ENCODE measurements at regions not wholly inside any gene's neighbourhood (a gene's known extent, or its start where the extent isn't known, plus 50 kb on each side); places are given as distances from the start of the nearest gene placed in this dataset.

DNA sequence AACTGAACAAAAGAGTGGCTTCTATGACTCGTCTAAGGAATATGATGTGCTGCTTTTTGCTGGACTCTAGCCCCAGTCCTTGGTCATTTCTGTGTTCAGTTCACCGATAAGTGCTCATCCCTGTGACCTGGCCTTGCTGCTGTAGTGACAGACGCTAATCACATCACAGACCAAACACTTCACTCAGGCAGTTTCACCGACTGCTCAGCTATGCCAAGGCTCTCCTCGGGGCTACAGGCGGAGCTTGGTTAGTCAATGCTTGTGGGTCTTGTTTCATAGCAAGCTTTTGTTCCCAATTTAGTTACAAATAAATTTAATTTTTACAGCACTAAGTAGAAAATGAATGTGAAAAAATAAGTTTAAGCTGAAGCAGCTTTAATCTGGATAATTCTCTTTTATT lies 190.8 kb upstream of the PRKCQ start:
- DNase-seq (no peak), ATAC-seq (ENCODE audit: poor library complexity) (no peak)
- intact Hi-C loops (cut with DNase I): no loop called here

DNA sequence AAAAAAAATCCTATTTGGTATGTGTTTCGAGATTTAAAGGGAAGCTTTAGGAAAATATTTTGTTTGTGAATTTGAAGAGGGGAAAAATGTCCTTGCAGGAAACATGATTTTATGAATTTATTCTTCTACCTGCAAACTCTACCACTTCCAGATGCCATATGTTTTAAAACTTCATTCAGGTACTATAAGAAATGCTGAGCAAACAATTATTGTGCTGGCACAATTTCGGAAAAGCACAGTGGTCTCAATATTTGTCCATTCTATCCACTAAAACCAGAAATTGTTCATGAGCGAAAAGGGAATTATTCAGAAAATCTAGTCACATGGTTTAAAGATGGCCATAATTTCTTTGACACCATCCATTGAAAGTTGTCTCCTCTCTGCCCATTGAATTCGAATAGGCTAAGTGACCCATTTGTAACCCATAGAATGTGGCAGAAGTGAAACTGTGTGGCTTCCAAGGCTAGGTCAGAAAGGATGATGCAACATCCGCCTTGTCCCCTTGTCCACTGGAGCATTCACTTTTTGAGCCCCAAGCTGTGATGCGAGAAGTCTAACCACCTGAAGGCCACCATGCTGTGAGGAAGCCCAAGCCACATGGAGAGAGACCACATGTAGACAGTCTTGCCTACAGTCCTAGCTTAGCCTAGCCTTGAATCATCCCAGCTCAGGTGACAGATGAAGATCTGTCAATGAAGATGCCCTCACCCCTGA lies 189.8 kb upstream of the PRKCQ start:
- ATAC-seq (ENCODE audit: poor library complexity): no peak
- intact Hi-C loops (cut with DNase I): no loop called here

GRCh38 chr10:6766131-6766801 lies 186.2 kb upstream of the PRKCQ start:
- ATAC-seq (ENCODE audit: poor library complexity) (peak; percentile 73), DNase-seq (no peak)
- intact Hi-C loops (cut with DNase I): no loop called here

More for the DNA sequence above, 189.8 kb upstream of the PRKCQ start:
- DNase-seq: no peak

- no peak for DNase-seq
- no peak for ATAC-seq (ENCODE audit: poor library complexity)
- intact Hi-C loops (cut with DNase I): no loop called here
Observed at GRCh38 chr10:6763423-6763822, 183.3 kb upstream of the PRKCQ start.

- no peak for DNase-seq
- no peak for ATAC-seq (ENCODE audit: poor library complexity)
- intact Hi-C loops (cut with DNase I): no loop called here
Observed at GRCh38 chr10:6763001-6763400, 182.9 kb upstream of the PRKCQ start.

DNA sequence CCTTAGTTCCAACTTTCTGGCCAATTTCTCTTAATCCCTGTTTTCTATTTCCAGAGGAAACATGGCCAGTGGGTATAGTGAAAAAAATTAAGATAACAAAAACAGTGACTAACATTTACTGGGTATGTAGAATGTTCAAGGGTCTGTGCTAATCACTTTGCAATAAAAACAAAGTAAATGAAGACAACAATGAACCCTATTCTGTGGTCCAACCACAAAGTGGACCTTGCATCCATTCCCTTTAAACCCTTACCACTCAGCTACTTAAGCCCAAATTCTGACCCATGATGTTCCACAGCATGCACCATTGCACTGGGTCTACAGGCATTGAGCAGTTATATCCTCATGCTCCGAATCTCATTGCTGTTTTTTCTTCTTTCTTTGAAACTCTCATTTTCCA lies 179.9 kb upstream of the PRKCQ start:
- no peak for ATAC-seq (ENCODE audit: poor library complexity)
- DNase-seq: no peak
- intact Hi-C loops (cut with DNase I): no loop called here

DNA sequence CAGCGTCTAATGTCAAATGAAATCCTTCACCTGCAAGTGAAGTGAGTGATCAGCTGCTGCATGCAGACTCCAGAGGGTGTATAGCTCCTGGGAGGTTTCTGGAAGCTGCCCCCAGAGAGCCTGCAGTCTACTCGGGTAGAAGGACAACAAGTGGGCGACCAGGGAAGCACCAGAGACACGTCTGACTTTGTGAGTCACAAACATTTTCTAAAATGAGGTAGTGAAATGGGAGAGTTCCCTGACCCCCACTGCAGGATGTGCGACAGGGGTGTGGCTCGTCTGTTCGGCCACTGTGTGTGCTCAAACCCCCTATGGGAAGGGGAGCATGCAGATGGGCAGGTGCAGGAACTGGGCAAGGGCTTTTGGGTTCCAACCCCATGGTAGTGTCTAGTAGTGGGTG lies 177.1 kb upstream of the PRKCQ start:
- intact Hi-C loops (cut with DNase I): no loop called here
- DNase-seq: no peak
- no peak for ATAC-seq (ENCODE audit: poor library complexity)

DNA sequence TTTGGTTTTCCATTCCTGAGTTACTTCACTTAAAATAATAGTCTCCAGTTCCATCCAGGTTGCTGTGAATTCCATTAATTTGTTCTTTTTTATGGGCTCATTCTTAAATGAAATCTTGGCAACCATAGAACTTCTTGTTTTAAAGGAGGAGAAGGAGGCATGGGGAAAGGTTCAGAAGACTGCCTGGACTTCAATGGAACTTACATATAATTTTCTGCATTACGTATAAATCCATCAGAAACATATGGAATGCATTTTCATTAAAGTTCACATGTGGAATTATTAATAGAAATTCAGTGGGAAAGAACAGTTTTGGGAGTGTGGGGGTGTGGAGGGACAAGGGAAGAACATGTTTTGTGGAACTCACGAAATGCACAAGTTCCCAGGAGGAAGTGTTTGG lies 176.6 kb upstream of the PRKCQ start:
- no peak for ATAC-seq (ENCODE audit: poor library complexity)
- intact Hi-C loops (cut with DNase I): no loop called here
- DNase-seq: no peak

DNA sequence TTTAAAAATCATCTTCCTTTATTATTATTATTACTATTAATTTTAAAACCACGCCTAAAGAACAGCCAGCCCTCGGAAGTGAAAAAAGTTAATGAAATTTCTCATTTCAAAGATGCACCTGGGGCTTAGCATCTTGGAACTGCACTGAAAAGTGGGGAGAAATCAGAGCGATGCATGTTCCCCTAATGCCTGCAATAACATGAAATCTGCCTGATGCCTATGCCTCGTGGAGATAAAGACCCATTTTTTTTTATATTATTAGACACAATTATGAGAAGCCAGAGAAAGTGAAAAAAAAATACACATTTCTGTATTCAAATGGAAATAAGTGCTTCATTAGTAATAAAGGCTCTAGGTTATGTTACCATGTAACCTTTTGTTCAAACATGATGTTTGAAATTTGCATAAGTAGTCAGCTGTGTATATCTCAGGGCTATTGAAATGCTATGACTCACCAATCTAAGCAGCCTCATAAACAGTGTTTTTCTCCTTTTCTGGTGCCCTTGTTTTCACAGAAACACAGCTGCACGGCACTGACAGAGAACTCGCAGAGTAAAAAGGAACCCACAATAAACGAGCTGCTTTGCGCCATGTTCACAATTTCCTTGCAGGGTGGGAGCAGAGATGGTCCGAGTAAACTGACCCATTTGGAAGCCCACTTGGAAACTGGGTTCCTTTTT lies 175.8 kb upstream of the PRKCQ start:
- DNase-seq (no peak), ATAC-seq (ENCODE audit: poor library complexity) (no peak)
- intact Hi-C loops (cut with DNase I): no loop called here

DNA sequence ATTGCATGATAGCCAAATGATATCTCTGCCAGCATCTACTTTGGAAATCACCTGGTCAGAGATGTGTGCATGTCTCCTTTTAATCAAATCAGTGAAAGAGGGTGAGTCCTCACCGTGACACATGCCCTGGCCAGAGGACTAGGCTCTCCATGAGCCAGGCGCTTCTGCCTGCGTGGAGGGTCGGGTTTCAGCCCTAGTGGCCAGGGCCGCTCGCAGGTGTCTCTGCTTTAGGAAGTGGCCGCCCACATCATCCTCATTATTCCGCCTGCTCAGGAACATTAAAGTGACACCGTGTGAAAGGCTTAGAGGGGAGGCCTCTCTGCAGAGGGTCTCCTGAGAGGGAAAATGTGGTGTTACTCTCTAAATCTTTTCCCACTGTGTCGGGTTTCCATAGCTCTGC lies 173.6 kb upstream of the PRKCQ start:
- no peak for DNase-seq
- intact Hi-C loops (cut with DNase I): no loop called here
- no peak for ATAC-seq (ENCODE audit: poor library complexity)

DNA sequence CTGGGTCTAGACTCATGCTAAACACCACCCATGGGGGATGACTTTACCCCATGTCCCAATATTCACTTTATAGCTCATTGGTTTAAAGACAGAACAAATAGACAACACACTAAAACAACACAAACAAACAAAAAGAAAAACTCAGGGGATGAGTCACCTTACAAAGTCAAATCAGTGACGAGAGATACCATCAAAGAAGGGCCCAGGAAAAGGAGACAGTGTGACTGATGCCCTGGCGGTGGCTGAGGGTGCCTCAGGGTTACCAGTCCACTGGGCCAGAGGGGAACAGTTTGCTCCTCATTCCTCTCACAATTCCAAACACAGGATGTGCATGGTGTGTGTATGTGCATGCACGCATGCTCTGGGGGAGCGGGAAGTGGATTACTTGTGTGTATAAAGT lies 171.3 kb upstream of the PRKCQ start:
- intact Hi-C loops (cut with DNase I): no loop called here
- ATAC-seq (ENCODE audit: poor library complexity): no peak
- DNase-seq: no peak

DNA sequence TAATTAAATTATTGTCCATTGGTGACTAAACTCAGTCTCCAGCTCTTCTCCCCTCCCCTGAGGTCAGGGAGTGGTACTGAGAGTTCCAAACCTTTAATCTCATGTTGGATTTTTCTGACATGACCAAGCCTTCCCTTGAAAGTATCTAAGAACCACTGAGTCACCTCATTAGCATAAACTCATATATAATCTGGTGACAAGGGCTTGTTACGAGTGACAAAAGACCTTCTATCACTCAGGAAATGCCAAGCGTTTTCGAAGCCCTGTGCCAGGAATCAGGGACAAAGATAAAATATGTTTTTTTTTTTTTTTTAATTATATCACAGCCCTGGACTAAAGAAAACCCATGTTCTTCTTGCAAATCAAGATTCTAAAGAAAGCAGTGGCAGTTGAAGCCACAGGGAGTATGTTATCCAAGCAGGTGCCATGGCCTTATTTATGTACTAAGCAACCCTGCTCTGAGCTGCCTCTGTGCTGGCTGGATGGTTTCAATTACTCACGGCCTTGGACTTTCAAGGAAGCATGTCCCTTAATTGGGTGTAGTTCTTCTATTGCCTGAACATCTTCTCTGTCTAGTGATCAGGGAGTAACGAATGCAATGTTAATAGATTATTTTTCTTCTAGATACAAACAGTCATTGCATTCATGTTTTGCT lies 169.0 kb upstream of the PRKCQ start:
- intact Hi-C loops (cut with DNase I): no loop called here
- ATAC-seq (ENCODE audit: poor library complexity) (no peak), DNase-seq (no peak)

DNA sequence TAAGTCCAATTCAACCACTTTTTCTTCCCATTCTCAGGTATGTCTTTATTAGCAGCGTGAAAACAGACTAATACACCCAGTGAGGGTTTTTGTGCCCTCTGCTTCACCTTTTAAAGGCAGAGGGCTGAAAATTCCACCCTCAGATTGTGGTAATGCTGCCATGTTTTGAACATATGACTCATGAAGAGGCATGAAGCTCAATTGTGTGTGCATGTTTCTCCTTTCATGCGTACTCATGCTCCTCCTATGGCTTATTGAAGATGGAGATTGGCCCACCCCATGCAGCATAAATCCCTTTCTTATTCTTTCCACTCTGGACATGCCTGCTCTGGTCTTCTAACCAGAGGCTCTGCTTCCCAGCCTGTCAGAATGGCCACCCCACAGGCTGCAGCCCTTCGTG lies 168.0 kb upstream of the PRKCQ start:
- DNase-seq (no peak), ATAC-seq (ENCODE audit: poor library complexity) (no peak)
- intact Hi-C loops (cut with DNase I): no loop called here

DNA sequence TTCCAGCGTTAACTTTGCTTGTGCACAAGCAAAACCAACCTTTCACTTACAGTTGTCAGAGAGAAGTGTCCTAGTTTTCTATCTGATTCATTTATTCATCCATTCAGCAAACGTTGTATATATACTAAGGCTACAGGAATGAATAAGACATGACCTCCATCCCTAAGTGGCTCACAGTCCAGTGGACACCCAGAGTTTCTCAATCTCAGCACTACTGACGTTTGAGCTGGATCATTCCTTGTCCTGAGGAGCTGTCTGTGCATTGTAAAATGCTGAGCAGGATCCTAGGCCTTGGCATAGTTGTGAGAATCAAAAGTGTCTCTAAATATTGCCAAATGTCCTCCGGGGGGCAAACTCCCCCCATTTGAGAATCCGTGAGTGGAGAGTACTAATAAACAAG lies 166.7 kb upstream of the PRKCQ start:
- ATAC-seq (ENCODE audit: poor library complexity): no peak
- no peak for DNase-seq
- intact Hi-C loops (cut with DNase I): no loop called here

GRCh38 chr10:6743291-6743849 lies 163.3 kb upstream of the PRKCQ start:
- intact Hi-C loops (cut with DNase I): no loop called here
- no peak for DNase-seq
- ATAC-seq (ENCODE audit: poor library complexity): no peak

DNA sequence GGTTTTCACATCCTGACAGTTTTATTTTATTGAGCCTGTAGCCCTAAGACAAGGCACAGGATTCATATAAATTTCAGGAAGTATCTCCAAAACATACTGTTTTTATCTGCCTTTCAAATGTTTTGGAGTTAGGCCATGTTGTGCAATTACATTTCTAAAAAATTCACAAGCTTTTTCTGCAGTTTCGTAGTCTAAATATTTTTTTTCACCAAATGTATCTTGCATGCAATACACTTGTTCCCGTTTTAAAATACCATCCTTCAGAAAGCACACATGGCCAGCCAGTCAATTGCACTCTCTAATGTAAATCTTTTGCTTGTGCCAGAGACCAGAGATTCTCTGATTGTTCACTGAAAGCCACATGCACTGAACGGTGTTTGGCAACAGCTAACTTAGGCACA lies 161.5 kb upstream of the PRKCQ start:
- no peak for ATAC-seq (ENCODE audit: poor library complexity)
- intact Hi-C loops (cut with DNase I): no loop called here
- DNase-seq: no peak

DNA sequence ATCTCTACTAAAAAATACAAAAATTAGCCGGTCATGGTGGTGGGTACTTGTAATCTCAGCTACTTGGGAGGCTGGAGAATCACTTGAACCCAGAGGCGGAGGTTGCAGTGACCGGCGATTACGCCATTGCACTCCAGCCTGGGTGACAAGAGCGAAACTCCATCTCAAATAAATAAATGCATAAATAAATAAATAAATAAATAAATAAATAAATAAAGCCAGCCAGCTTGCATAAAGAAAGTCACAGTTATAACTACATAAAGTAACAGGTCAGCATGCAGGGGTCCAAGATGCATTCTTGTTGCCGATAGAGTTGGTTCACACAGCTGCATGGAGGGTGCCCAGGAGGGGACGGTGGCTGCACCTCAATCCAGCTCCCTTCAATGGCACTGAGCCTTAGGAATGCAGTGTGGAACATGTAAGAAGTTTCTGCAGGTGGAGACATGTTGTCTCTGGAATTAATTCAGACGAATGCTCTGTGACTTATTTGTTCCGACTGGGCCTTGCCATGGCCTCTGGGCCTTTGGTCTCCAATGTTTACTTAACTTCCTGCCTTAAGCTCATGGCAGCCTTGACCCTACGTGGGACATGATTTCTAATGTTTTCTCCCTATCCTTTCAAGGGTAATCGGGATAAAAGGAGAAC lies 159.6 kb upstream of the PRKCQ start:
- no peak for ATAC-seq (ENCODE audit: poor library complexity)
- intact Hi-C loops (cut with DNase I): no loop called here
- no peak for DNase-seq

GRCh38 chr10:6738112-6738768 lies 158.2 kb upstream of the PRKCQ start:
- intact Hi-C loops (cut with DNase I): no loop called here
- ATAC-seq (ENCODE audit: poor library complexity): peak; percentile 33
- no peak for DNase-seq

GRCh38 chr10:6737758-6738111 lies 157.7 kb upstream of the PRKCQ start:
- ATAC-seq (ENCODE audit: poor library complexity) (peak; percentile 46), DNase-seq (no peak)
- intact Hi-C loops (cut with DNase I): no loop called here

All from Right ventricle myocardium superior (tissue), 1 donor.